ENCODE measurements at regions not wholly inside any gene's neighbourhood (a gene's known extent, or its start where the extent isn't known, plus 50 kb on each side); places are given as distances from the start of the nearest gene placed in this dataset.

DNA sequence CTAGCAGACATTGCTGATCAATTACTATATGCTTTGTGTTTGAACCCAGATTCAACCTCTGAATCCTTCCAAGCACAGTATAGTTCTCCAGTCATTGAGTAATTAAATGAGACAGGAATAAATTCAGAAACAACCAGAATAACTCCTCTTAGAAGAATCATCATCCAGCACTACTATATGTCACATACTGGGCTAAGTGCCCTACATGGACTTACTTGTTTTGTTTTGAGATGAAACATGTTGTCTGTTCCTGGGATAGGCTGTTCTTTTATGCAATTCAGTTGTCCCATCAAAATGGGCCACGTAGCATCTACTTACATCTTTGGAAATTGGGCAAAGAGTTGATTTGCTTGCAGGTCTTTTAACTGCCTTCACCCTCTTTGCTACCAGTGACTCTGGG lies 365.5 kb upstream of the SUCLG2 start:
- in situ Hi-C loops (cut with HindIII; ENCODE audit: low pct_ligation_motif_present, low pct_unique_long_range_greater_than_20kb, low sequenced_read_pairs) = no loop called here
- DNase-seq = no peak

DNA sequence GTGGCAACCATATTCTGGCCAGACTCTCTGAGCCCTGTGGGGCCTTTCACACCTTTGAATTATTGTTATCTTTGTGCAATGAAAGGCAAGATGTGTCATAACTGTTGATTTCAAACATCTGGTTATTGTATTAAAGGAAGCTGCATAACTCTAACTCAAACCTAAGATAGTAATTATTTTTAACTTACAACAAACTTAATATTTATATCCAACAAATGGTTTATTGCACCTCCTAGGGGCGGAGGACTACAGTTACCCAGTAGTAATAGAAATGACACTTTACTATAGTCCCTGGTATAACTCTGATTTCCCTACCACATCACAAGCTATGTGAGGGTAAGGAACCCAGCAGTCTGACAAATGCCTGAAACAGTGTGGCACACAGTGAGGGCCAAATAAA lies 363.9 kb upstream of the SUCLG2 start:
- in situ Hi-C loops (cut with HindIII; ENCODE audit: low pct_ligation_motif_present, low pct_unique_long_range_greater_than_20kb, low sequenced_read_pairs) = no loop called here

DNA sequence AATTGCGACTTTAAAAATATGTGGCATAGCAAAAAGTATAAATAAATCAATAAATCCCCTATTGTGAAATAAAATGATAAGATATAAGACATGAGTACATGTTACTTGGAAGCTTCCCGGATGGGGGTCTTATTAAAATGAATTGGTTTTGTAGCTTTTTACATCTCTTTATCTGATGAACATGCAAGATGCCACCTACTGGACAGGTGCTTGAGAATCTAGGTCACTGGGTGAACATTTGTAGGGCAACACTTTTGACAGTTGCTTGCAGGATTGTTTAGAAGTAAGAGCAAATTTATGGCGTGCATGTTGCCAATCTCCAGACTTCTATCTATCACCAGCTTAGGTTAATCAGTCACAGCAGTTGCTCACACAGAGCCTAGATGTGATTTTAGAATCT lies 362.7 kb upstream of the SUCLG2 start:
- DNase-seq = no peak
- in situ Hi-C loops (cut with HindIII; ENCODE audit: low pct_ligation_motif_present, low pct_unique_long_range_greater_than_20kb, low sequenced_read_pairs) = no loop called here

More for the DNA sequence above, 363.9 kb upstream of the SUCLG2 start:
- DNase-seq = no peak

DNA sequence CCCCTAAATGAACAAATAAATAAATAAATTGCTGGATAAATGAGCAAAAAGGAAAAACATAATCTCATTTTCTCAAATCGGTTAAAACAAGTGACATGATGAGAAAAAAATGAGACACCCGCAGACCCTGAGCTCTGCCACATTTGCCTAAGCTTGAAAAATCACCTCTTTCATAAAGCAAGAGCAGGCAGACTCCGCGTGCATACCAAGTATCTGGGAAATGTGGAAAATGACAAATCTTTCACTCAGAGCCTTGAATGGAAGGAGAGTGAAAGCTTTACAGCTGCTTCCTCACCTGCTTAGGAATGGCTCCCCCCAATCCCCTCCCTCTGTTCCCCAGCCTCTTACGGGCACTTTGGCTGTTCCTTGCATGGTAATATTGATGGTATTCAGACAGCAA lies 355.5 kb upstream of the SUCLG2 start:
- DNase-seq = no peak
- in situ Hi-C loops (cut with HindIII; ENCODE audit: low pct_ligation_motif_present, low pct_unique_long_range_greater_than_20kb, low sequenced_read_pairs) = no loop called here

DNA sequence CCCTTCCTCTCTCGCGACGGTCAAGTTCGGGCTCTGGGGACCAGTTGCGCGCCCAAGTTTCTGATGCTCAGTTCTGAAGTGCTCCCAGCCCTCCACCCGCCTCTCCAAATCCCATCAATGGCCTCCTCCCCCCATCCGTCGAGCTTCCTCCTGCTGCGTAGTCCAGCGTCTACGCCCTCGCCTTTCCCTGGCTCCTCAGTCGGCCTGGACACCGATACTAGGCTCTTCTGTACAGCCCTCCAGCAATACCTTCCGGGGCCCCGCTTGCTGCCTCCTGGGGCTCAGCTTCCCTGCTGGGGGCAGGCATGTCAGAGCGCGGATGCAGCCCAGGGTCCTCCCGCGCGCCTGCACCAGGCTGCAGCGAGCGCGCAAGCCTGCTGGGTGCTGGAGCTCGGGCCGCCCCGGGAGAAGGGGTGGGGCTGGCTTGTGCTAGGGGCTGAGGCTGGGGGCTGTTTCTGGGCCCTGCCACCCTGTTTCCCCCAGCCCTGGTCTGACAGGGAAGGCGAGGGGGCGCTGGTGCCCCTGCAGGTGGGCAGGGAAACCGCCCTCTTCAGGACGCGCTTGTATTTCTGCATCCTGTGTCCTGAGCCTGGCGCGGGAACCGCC lies 353.3 kb upstream of the SUCLG2 start:
- DNase-seq = no peak
- in situ Hi-C loops (cut with HindIII; ENCODE audit: low pct_ligation_motif_present, low pct_unique_long_range_greater_than_20kb, low sequenced_read_pairs) = no loop called here

DNA sequence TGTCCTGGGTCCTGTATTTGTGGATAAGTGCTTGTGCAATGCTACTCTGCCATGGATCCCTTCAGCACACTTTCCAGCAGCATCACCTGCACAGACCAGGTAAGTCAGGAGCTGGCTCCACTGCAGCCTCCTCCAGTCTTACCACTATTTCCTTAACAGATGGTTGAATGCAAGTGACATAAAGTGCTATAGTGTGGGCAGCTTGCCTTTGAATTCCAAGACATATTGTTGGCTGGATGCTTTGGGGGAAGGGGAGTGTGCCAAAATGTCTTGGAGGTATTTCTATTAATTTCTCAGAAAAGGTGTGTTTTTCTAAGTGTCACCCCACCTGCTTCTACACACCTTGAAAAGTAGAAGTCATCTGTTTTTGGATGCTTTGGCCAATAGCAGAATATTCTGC lies 352.2 kb upstream of the SUCLG2 start:
- DNase-seq = no peak
- in situ Hi-C loops (cut with HindIII; ENCODE audit: low pct_ligation_motif_present, low pct_unique_long_range_greater_than_20kb, low sequenced_read_pairs) = no loop called here

DNA sequence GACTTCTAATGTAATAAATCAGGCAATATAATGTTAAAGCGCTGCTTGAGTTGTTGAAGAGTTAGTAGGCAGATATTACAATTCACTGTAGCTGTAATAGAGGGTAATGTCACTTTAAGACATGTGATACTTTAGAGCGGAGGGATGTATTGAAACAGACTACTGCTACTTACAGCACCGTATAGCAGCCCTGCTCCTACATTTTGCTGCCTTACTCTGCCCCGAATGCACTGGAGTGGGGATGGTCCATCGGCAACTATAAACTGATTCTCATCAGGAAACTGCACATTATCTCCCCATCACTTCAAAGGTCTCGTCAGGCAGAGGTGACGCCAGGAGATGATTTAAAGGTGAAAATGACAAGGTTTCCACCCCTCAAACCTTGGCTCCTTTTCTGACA lies 349.7 kb upstream of the SUCLG2 start:
- in situ Hi-C loops (cut with HindIII; ENCODE audit: low pct_ligation_motif_present, low pct_unique_long_range_greater_than_20kb, low sequenced_read_pairs) = no loop called here
- no peak for DNase-seq

DNA sequence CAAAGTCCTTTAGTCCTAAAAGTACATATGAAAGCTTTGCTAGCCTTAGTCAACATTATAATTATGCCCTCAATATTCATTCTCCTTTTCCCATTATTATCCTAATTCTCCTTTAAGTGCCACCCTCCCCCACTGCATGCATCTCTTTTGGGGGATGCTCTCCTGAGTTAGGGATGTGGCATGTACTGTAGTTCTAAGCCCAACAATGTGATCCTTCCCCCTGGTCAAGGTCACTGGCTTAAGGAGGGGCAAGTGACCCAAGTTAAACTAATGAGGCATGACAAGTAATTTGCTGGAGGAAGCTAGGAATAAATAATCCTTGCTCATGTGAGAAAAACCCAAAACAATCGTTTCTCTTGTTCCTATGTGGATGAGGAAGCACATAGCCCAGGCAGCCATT lies 343.9 kb upstream of the SUCLG2 start:
- in situ Hi-C loops (cut with HindIII; ENCODE audit: low pct_ligation_motif_present, low pct_unique_long_range_greater_than_20kb, low sequenced_read_pairs) = no loop called here
- no peak for DNase-seq

DNA sequence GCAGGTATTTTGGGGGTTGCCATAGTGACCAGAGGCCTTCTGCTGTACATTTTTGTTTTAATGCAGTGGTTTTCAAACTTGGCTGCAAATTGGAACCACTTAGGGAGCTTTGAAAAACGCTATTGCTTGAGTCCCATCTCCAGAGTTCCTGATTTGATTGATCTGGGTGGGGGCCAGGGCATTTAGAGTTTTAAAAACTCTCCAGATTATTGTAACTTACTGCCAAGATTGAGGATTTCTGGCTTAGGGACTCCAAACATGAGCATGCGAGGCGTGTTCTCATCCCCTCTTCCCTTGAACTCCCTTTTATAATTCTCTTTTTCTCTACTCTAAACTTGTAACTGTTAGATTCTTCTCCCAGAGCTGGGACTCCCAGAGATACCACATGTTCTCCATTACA lies 340.8 kb upstream of the SUCLG2 start:
- in situ Hi-C loops (cut with HindIII; ENCODE audit: low pct_ligation_motif_present, low pct_unique_long_range_greater_than_20kb, low sequenced_read_pairs) = no loop called here
- DNase-seq = no peak

DNA sequence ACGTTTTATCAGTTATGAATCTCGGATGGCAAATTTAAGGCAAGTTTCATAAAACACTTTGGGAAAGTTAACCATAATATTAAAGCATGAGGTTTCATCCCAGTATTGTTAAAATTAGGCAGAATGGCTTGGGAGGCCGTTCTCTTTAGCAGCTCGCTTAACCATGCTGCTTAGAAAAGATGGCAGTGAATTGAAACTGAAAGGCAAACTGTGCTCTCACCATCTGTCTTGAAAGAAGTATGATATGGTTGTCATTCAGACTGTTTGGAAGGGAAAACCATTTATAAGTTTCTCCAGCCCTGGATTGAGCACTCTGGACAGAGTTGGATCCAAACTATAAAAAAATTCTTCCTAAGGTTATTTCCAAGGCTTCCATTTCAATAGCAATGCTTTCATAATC lies 332.3 kb upstream of the SUCLG2 start:
- in situ Hi-C loops (cut with HindIII; ENCODE audit: low pct_ligation_motif_present, low pct_unique_long_range_greater_than_20kb, low sequenced_read_pairs) = no loop called here
- no peak for DNase-seq

DNA sequence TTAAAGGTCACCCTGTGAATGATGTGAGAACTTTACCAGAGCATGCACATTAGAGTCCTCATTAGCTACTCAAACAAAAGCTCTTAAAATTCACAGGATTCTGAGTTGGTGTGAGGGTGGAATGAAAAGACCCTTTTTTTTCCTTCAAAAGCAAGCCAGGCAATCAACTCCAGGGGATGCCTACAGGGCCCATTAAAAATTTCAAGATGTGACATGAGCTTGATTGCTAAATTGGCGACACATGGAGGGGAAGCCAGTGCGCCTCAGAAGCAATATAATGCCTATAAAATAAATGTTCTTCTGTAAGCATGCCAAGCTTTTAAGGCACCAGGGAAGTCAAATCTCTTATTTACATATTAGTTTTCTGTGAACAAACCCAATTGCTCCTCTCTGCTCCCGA lies 328.8 kb upstream of the SUCLG2 start:
- in situ Hi-C loops (cut with HindIII; ENCODE audit: low pct_ligation_motif_present, low pct_unique_long_range_greater_than_20kb, low sequenced_read_pairs) = no loop called here
- no peak for DNase-seq

DNA sequence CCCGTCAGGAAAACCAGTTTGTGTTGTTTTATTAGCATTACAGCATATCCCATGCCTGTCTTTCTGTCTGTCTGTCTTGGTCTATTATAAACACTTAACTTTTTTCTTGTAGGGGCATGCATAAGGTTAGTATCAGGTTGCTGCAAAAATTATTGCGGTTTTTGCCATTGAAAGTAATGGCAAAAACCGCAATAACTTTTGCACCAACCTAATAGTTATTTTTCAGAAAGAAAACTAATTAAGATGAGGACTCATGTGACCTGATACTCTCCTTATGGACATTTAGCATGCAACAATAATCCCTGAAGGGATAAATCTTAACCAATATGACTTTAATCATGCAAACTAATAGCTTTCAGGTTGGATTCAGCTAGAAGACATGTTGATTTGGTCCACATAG lies 326.7 kb upstream of the SUCLG2 start:
- in situ Hi-C loops (cut with HindIII; ENCODE audit: low pct_ligation_motif_present, low pct_unique_long_range_greater_than_20kb, low sequenced_read_pairs) = no loop called here
- DNase-seq = no peak

DNA sequence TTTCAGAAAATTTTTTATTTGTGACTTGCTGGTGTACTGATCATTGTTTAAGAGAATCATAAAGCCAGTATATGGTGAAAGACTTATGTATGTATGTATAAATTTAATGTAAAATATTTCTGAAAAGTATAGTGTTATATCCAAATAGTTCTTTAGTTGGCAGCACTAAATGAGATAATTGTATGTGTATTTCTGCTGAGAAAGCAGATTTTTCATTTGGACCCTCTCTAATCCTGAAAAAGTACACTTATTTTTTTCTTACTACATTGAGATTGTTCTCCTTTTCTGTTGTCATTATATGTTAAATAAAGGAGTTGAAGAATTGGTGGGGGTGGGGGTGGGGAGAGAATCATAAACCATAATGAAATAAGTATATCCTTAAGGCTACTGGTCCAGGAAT lies 324.9 kb upstream of the SUCLG2 start:
- in situ Hi-C loops (cut with HindIII; ENCODE audit: low pct_ligation_motif_present, low pct_unique_long_range_greater_than_20kb, low sequenced_read_pairs) = no loop called here
- no peak for DNase-seq

DNA sequence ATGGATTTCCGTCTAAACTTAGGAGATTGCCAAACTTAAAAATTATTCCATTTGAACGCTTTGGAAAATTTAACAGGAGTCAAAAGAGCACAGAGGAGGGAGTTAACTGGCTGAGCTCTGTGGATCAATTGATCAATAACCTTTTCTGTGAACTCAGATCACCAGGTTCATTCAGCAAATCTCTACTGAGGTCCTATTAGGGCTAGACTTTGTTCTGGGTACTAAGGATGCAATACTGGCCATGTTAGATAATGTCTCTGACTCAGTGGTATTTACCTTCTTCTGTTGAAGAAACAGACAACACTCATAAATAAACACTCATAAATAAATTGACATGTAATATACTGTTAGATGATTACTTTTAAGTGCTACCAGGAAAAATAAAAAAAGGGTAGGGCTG lies 323.4 kb upstream of the SUCLG2 start:
- DNase-seq = no peak
- in situ Hi-C loops (cut with HindIII; ENCODE audit: low pct_ligation_motif_present, low pct_unique_long_range_greater_than_20kb, low sequenced_read_pairs) = no loop called here

DNA sequence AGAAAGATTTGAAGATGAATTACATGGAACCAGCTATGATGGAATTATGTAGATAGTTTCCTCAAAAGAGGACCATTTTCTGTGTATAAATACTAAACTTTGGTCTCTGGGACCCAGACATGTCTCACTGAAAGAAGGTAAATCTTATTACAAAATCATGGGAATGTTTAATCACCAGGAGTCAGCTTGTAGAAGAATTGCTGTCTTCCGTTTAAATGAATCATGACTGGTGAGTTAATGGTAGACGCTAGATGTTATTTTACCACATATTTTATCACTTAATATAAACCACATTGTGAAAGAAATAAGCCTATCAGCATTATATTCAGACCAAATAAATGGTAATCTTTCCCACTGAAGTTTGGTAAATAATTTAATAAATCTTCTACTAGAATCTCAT lies 322.3 kb upstream of the SUCLG2 start:
- in situ Hi-C loops (cut with HindIII; ENCODE audit: low pct_ligation_motif_present, low pct_unique_long_range_greater_than_20kb, low sequenced_read_pairs) = no loop called here
- DNase-seq = no peak

DNA sequence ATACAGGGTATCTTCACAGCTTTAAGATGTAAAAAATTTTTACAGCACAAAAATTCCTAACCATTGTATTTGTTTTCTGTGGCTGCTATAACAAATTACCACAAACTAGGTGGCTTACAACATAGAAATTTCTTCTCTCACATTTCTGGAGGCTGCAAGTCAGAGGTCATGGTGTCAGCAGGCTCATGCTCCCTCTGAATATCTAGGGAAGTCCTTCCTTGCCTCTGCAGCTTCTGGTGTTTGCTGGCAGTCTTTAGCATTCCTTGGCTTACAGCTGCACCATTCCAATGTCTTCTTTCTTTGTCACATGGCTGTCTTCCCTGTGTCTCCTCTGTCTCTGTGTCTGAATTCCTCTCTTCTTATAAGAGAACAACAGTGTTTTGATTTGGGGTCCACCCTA lies 310.2 kb upstream of the SUCLG2 start:
- in situ Hi-C loops (cut with HindIII; ENCODE audit: low pct_ligation_motif_present, low pct_unique_long_range_greater_than_20kb, low sequenced_read_pairs) = no loop called here
- no peak for DNase-seq

DNA sequence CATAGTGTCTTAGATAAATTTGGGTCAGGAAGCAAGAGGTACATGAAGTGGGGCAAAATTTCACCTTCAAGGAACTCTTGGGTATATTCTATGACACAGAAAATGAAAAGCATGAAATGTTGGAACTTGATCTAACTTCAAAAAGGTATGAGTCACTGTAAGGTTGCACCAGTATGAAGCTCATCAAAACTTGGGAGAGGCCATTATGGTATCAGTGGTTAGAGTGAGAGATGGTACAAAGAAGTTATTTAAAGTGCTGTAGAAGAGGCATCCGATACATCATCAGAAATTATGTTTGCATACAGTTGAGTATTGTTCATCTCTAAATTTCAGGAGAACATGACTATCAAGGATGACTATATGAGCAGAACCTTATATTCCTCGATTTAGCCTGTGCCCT lies 302.9 kb upstream of the SUCLG2 start:
- in situ Hi-C loops (cut with HindIII; ENCODE audit: low pct_ligation_motif_present, low pct_unique_long_range_greater_than_20kb, low sequenced_read_pairs) = no loop called here
- no peak for DNase-seq

DNA sequence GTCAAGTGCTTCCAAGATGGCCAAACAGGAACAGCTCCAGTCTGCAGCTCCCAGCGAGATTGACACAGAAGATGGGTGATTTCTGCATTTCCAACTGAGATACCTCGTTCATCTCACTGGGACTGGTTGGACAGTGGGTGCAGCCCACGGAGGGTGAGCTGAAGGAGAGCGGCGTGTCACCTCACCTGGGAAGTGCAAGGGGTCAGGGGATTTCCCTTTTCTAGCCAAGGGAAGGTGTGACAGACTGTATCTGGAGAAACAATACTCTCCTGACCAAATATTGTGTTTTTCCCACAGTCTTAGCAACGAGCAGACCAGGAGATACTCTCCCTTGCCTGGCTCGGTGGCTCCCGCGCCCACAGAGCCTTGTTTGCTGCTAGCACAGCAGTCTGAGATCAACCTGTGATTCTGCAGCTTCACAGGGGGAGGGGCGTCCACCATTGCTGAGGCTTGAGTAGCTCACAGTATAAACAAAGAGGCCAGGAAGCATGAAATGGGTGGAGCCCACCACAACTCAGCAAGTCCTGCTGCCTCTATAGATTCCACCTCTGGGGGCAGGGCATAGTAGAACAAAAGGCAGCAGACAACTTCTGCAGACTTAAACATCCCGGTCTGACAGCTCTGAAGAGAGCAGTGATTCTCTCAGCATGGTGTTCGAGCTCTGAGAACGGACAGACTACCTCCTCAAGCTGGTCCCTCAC lies 293.5 kb upstream of the SUCLG2 start:
- DNase-seq = no peak
- in situ Hi-C loops (cut with HindIII; ENCODE audit: low pct_ligation_motif_present, low pct_unique_long_range_greater_than_20kb, low sequenced_read_pairs) = no loop called here

DNA sequence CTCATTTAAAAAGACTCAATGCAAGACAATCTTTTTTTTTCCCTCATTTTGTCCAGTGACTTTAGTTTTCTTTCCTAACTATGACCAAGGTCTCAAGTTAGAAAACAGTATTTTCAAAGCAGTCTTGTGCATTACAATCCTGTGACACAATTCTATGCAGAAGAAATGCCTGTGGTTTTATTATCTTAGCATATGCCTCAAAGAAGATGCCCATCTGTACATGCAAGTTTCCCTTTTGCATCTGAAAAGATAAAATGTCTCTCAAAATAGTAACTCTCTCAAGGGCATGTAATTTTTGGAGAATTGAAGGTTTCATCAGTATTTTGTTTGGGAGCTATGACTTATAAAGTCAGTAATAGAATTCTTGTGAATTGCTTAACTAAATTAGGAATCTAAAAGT lies 292.0 kb upstream of the SUCLG2 start:
- in situ Hi-C loops (cut with HindIII; ENCODE audit: low pct_ligation_motif_present, low pct_unique_long_range_greater_than_20kb, low sequenced_read_pairs) = no loop called here
- no peak for DNase-seq

DNA sequence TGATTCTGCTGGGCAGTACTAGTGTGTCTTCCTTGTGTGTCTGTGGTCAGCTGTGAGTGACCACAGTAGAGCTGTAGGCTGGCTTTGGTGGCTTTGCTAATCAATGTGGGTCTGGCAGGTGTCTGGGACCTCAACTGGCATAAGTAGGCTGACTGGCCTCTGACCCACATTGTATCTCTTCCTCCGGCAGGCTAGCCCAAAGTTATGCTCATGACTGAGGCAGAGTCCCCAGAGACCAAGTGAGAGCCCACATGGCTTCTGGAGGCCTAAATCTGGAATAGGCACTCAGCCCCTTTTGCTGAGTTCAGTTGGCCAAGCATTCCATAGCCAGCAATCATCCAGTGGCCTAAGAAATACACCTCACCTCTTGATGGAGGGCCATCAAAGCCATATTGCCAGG lies 289.1 kb upstream of the SUCLG2 start:
- in situ Hi-C loops (cut with HindIII; ENCODE audit: low pct_ligation_motif_present, low pct_unique_long_range_greater_than_20kb, low sequenced_read_pairs) = no loop called here
- no peak for DNase-seq

Data from ACHN (cell line).